SK-N-SH (cell line): ENCODE measurements at regions not wholly inside any gene's neighbourhood (a gene's known extent, or its start where the extent isn't known, plus 50 kb on each side); places are given as distances from the start of the nearest gene placed in this dataset.

Source experiments
- CTCF ChIA-PET: fragments of 300-600, 350-600 bp; formaldehyde crosslinking; extraction: SDS; loops from one replicate; lab custom pipeline; 2021; lab: Yijun Ruan, JAX
- POLR2A ChIA-PET: fragments of 350-600 bp; sonication (Branson Sonifier 250); formaldehyde crosslinking; extraction: SDS; loops from one replicate; lab custom pipeline; 2020; ENCODE audit warnings: antibody characterized with exemption, inconsistent platforms; lab: Yijun Ruan, JAX
- DNase-seq: peaks from one replicate; pipeline ENCODE4 v3.0.0; 2012
- H2AFZ ChIP-seq: fragments of 200-600 bp; sonication (generic); 2 replicates; pipeline ENCODE4 v1.8.1; 2016; ENCODE audit warnings: antibody characterized with exemption, mild to moderate bottlenecking, low read depth
- H3F3A ChIP-seq: fragments of 200-600 bp; sonication (generic); replicated peaks from 2 replicates; pipeline ENCODE3; 2016; ENCODE audit warnings: antibody characterized with exemption, mild to moderate bottlenecking; ENCODE audit not compliant: insufficient read depth
- H3K27ac ChIP-seq, 2 experiments: fragments of 200-500 bp in 1 of 2; fragments of 200-600 bp in 1 of 2; sonication (Bioruptor generic) in 1 of 2; sonication (generic), shearing (Covaris generic) in 1 of 2; 2 replicates each; pipeline versions ENCODE4 v1.5.1 to v1.6.1; 2014 to 2016; ENCODE audit warnings: low read depth in 2 of 2, inconsistent platforms in 1 of 2, low read length in 1 of 2, mild to moderate bottlenecking in 1 of 2, mixed read lengths in 1 of 2
- H3K27me3 ChIP-seq: fragments of 200-600 bp; sonication (generic), shearing (Covaris generic); 2 replicates; pipeline ENCODE4 v1.6.1; 2016; ENCODE audit warnings: mixed run types; ENCODE audit not compliant: insufficient read depth
- H3K36me3 ChIP-seq, 2 experiments: fragments of 200-500 bp in 1 of 2; fragments of 200-600 bp in 1 of 2; sonication (Bioruptor generic) in 1 of 2; sonication (generic) in 1 of 2; replicated peaks in 1 of 2; 2 replicates each; pipeline versions ENCODE3 to v1.5.1; 2014 to 2016; ENCODE audit warnings: low read length in 1 of 2, mild to moderate bottlenecking in 1 of 2; ENCODE audit not compliant: insufficient read depth in 2 of 2, control insufficient read depth in 1 of 2
- H3K4me1 ChIP-seq, 2 experiments: fragments of 200-500 bp in 1 of 2; fragments of 200-600 bp in 1 of 2; sonication (Bioruptor generic) in 1 of 2; sonication (generic), shearing (Covaris generic) in 1 of 2; 2 replicates each; pipeline versions ENCODE4 v1.5.1 to v1.6.1; 2014 to 2016; ENCODE audit warnings: low read depth in 1 of 2, low read length in 1 of 2, mixed run types in 1 of 2; ENCODE audit not compliant: insufficient read depth in 2 of 2, control insufficient read depth in 1 of 2
- H3K4me2 ChIP-seq: fragments of 200-600 bp; sonication (generic), shearing (Covaris generic); 2 replicates; pipeline ENCODE4 v1.6.1; 2017; ENCODE audit warnings: mixed run types
- H3K4me3 ChIP-seq, 2 experiments: fragments of 200-500 bp in 1 of 2; fragments of 200-600 bp in 1 of 2; sonication (Bioruptor generic) in 1 of 2; sonication (generic), shearing (Covaris generic) in 1 of 2; 2 replicates each; pipeline versions ENCODE4 v1.5.1 to v1.8.1; 2014 to 2016; ENCODE audit warnings: low read depth in 2 of 2, inconsistent platforms in 1 of 2, low read length in 1 of 2, mild to moderate bottlenecking in 1 of 2, mixed read lengths in 1 of 2, moderate library complexity in 1 of 2
- H3K79me2 ChIP-seq: fragments of 200-600 bp; sonication (generic); 2 replicates; pipeline ENCODE4 v1.8.1; 2017; ENCODE audit warnings: mild to moderate bottlenecking; ENCODE audit not compliant: insufficient read depth
- H3K9ac ChIP-seq: fragments of 200-600 bp; sonication (generic); 2 replicates; pipeline ENCODE4 v1.6.1; 2017; ENCODE audit warnings: mixed run types
- H3K9me2 ChIP-seq: fragments of 200-600 bp; sonication (generic); 2 replicates; pipeline ENCODE4 v1.6.1; 2017; ENCODE audit warnings: mixed run types
- H3K9me3 ChIP-seq: fragments of 200-600 bp; sonication (generic); 2 replicates; pipeline ENCODE4 v1.6.1; 2017; ENCODE audit warnings: mixed run types, mild to moderate bottlenecking, moderate library complexity
- H4K20me1 ChIP-seq: fragments of 200-600 bp; sonication (generic); 2 replicates; pipeline ENCODE4 v1.6.1; 2017; ENCODE audit warnings: mild to moderate bottlenecking, mixed run types; ENCODE audit not compliant: insufficient read depth
- CHD2 ChIP-seq: fragments of 150-350 bp; IDR thresholded peaks from 2 replicates; pipeline ENCODE4 v1.6.1; 2018; ENCODE audit warnings: low read length; ENCODE audit not compliant: partially characterized antibody
- ELF1 ChIP-seq: IDR thresholded peaks from 2 replicates; pipeline ENCODE4 v1.4.0; 2012
- EP300 ChIP-seq, 2 experiments: IDR thresholded peaks; 2 replicates each; pipeline versions ENCODE4 v1.4.0 to v1.6.1; 2012; ENCODE audit warnings: borderline replicate concordance in 1 of 2, low read depth in 1 of 2, low read length in 1 of 2
- EZH2phosphoT487 ChIP-seq: fragments of 200-600 bp; sonication (generic); IDR thresholded peaks from 2 replicates; pipeline ENCODE4 v1.6.1; 2017; ENCODE audit warnings: low read depth, mixed run types, mild to moderate bottlenecking, antibody characterized with exemption, moderate library complexity, borderline replicate concordance
- FOSL2 ChIP-seq: IDR thresholded peaks from 2 replicates; pipeline ENCODE4 v1.4.0; 2012; ENCODE audit warnings: low read depth, mild to moderate bottlenecking, moderate library complexity, borderline replicate concordance
- FOXJ3 ChIP-seq: sonication (generic); formaldehyde crosslinking; IDR thresholded peaks from 2 replicates; pipeline ENCODE4 v1.5.1; 2020; ENCODE audit warnings: mild to moderate bottlenecking, missing genetic modification reagents
- GABPA ChIP-seq: IDR thresholded peaks from 2 replicates; pipeline ENCODE4 v1.4.0; 2012; ENCODE audit warnings: low read depth, mild to moderate bottlenecking
- GATA2 ChIP-seq: sonication (generic); formaldehyde crosslinking; IDR thresholded peaks from 2 replicates; pipeline ENCODE4 v1.5.0; 2020; ENCODE audit warnings: mild to moderate bottlenecking, missing genetic modification reagents
- MXI1 ChIP-seq: IDR thresholded peaks from 2 replicates; pipeline ENCODE4 v1.6.1; 2012; ENCODE audit warnings: mild to moderate bottlenecking, low read depth, low read length, improper control_type of control experiment
- NRF1 ChIP-seq: IDR thresholded peaks from 2 replicates; pipeline ENCODE4 v1.6.1; 2012; ENCODE audit warnings: low read depth, mild to moderate bottlenecking, low read length
- POLR2AphosphoS5 ChIP-seq: IDR thresholded peaks from 2 replicates; pipeline ENCODE4 v1.6.1; 2012; ENCODE audit warnings: low read depth, low read length
- SMC3 ChIP-seq: IDR thresholded peaks from 2 replicates; pipeline ENCODE4 v1.6.1; 2012; ENCODE audit warnings: low read depth, low read length, improper control_type of control experiment
- TAF1 ChIP-seq: IDR thresholded peaks from 2 replicates; pipeline ENCODE4 v1.6.1; 2012; ENCODE audit warnings: low read depth, mild to moderate bottlenecking, low read length, moderate library complexity, borderline replicate concordance
- TCF12 ChIP-seq: IDR thresholded peaks from 2 replicates; pipeline ENCODE4 v1.4.0; 2012
- TEAD4 ChIP-seq: IDR thresholded peaks from 2 replicates; pipeline ENCODE4 v1.4.0; 2012; ENCODE audit warnings: mild to moderate bottlenecking, borderline replicate concordance; ENCODE audit not compliant: insufficient read depth
- USF1 ChIP-seq: IDR thresholded peaks from 2 replicates; pipeline ENCODE4 v1.4.0; 2012; ENCODE audit warnings: low read depth, borderline replicate concordance
- YY1 ChIP-seq: IDR thresholded peaks from 2 replicates; pipeline ENCODE4 v1.4.0; 2012; ENCODE audit warnings: low read depth, mild to moderate bottlenecking
- ZBTB33 ChIP-seq: IDR thresholded peaks from 2 replicates; pipeline ENCODE4 v1.4.0; 2012; ENCODE audit warnings: low read depth, borderline replicate concordance
- WGBS: methylation state at CpG from one replicate; pipeline ENCODE4 v1.1.6; 2017; ENCODE audit warnings: low lambda C conversion rate; 5-methylcytosine and 5-hydroxymethylcytosine counted together
- TF ChIP-seq, protein P1 (sequence below): fragments of 150-350 bp; IDR thresholded peaks from 2 replicates; pipeline ENCODE4 v1.6.1; 2017; ENCODE audit warnings: antibody characterized with exemption, low read length, low read depth, borderline replicate concordance
- TF ChIP-seq, protein P2 (sequence below): IDR thresholded peaks from 2 replicates; pipeline ENCODE4 v1.6.1; 2012; ENCODE audit warnings: mild to moderate bottlenecking, low read depth, low read length, moderate library complexity

DNA sequence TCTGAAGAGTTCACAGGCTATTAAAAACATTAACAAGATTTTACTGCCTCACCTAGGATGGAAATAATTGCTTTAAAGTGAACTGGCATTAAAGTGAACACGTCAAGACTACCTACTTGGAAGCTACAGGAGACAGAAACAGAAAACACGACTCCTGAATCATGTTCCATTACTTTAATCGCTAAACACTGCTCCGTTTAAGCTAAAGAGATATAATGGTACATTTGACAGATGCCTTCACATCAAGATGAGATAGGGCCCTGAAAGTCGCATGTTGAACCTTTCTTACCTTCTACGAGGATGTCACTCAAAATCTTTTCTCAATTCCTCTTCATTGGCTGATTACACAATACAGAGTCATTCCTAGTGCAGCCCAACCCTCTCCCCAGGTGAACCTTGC is 206.3 kb upstream of the GATB start:
- Histone ChIP-seq H3K9me2 (no peaks in the 10 kb centered on the region), H3K4me2 (no peak overlapping the region), H4K20me1 (no peaks in the 10 kb centered on the region), H3K9ac (no peak overlapping the region), H3K36me3 (no peaks in the 10 kb centered on the region), H3K27me3 (no peaks in the 10 kb centered on the region), H3K4me1 (no peaks in the 10 kb centered on the region; a peak in 1 of 4 replicates), H3K4me3 (no peak overlapping the region), H3K27ac (no peak overlapping the region), H3F3A (no peaks in the 10 kb centered on the region), H3K9me3 (no peaks in the 10 kb centered on the region), H2AFZ (no peak overlapping the region), H3K79me2 (no peaks in the 10 kb centered on the region)
- no peak for DNase-seq
- CTCF ChIA-PET: interaction anchor here (0.9 to 1.3 kb wide), 2 partner anchors 165 to 206 kb away, joined by 3 to 4 read pairs; partner anchors contain the start of gene GATB
- WGBS: 41% methylated on average over 6 of the region's 6 CpGs
- TF ChIP-seq TAF1 (no peak), FOXJ3 (CRISPR knock-in tag) (no peak), GATA2 (CRISPR knock-in tag) (no peak), USF1 (no peak), GABPA (no peak), POLR2AphosphoS5 (no peak), SMC3 (no peak), YY1 (no peak), TCF12 (no peak), EP300 (IDR thresholded peaks at IDR 0.05; ENCODE audit: borderline replicate concordance in 1 of 2, low read depth in 1 of 2, low read length in 1 of 2) (no peak), TEAD4 (no peak), CHD2 (no peak), EZH2phosphoT487 (no peak), MXI1 (no peak), NRF1 (no peak), FOSL2 (no peak)
- TF ChIP-seq, protein P1, sequence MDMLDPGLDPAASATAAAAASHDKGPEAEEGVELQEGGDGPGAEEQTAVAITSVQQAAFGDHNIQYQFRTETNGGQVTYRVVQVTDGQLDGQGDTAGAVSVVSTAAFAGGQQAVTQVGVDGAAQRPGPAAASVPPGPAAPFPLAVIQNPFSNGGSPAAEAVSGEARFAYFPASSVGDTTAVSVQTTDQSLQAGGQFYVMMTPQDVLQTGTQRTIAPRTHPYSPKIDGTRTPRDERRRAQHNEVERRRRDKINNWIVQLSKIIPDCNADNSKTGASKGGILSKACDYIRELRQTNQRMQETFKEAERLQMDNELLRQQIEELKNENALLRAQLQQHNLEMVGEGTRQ: no peak
- POLR2A ChIA-PET: no interaction called here

GRCh38 chr4:151962138-151962823 is 201.5 kb upstream of the GATB start:
- 48% methylated on average over 4 of the region's 4 CpGs for WGBS
- H3K79me2 ChIP-seq: no peaks in the 10 kb centered on the region
- no peak overlapping the region for H3K27ac ChIP-seq
- H3K4me2 ChIP-seq: no peak overlapping the region
- CTCF ChIA-PET: no interaction called here
- H3K9me3 ChIP-seq: no peaks in the 10 kb centered on the region
- no peak overlapping the region for H3K9ac ChIP-seq
- H2AFZ ChIP-seq: no peak overlapping the region
- no peaks in the 10 kb centered on the region for H4K20me1 ChIP-seq
- POLR2A ChIA-PET: no interaction called here
- no peaks in the 10 kb centered on the region for H3K27me3 ChIP-seq
- H3K4me1 ChIP-seq: peaks cover 0 to 6% of the 10 kb centered on the region in 2 experiments; a peak in 1 of 4 replicates
- no peaks in the 10 kb centered on the region for H3F3A ChIP-seq
- DNase-seq: no peak
- no peaks in the 10 kb centered on the region for H3K9me2 ChIP-seq
- H3K4me3 ChIP-seq: no peak overlapping the region
- no peaks in the 10 kb centered on the region for H3K36me3 ChIP-seq
- no peak for TF ChIP-seq EZH2phosphoT487
- TF ChIP-seq, protein P2, sequence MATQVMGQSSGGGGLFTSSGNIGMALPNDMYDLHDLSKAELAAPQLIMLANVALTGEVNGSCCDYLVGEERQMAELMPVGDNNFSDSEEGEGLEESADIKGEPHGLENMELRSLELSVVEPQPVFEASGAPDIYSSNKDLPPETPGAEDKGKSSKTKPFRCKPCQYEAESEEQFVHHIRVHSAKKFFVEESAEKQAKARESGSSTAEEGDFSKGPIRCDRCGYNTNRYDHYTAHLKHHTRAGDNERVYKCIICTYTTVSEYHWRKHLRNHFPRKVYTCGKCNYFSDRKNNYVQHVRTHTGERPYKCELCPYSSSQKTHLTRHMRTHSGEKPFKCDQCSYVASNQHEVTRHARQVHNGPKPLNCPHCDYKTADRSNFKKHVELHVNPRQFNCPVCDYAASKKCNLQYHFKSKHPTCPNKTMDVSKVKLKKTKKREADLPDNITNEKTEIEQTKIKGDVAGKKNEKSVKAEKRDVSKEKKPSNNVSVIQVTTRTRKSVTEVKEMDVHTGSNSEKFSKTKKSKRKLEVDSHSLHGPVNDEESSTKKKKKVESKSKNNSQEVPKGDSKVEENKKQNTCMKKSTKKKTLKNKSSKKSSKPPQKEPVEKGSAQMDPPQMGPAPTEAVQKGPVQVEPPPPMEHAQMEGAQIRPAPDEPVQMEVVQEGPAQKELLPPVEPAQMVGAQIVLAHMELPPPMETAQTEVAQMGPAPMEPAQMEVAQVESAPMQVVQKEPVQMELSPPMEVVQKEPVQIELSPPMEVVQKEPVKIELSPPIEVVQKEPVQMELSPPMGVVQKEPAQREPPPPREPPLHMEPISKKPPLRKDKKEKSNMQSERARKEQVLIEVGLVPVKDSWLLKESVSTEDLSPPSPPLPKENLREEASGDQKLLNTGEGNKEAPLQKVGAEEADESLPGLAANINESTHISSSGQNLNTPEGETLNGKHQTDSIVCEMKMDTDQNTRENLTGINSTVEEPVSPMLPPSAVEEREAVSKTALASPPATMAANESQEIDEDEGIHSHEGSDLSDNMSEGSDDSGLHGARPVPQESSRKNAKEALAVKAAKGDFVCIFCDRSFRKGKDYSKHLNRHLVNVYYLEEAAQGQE: no peak
- no peak for TF ChIP-seq TCF12
- no peak for TF ChIP-seq ELF1
- no peak for TF ChIP-seq ZBTB33
- TF ChIP-seq SMC3: no peak
